ENCODE measurements at regions not wholly inside any gene's neighbourhood (a gene's known extent, or its start where the extent isn't known, plus 50 kb on each side); places are given as distances from the start of the nearest gene placed in this dataset.

- H3K9ac ChIP-seq (ENCODE audit: low read depth, low read length): no peak overlapping the region
- dilution Hi-C loops (cut with HindIII; ENCODE audit: low sequenced_read_pairs, unreplicated experiment): no loop called here
These were observed 501.2 kb downstream of the PCNX1 start for GRCh38 chr14:71408362-71409030.

More at GRCh38 chr14:71408362-71409030, 501.2 kb downstream of the PCNX1 start:
- Histone ChIP-seq H3K23ac (ENCODE audit: low read depth, low read length) (peak overlapping the region; percentile 4; the same call in 1 of the 2 replicates), H2AK5ac (ENCODE audit: low read depth, low read length) (peak overlapping the region; percentile 25), H3K4me2 (ENCODE audit: low read depth, low read length) (peak overlapping the region; percentile 6; the same call in 1 of the 2 replicates), H4K8ac (ENCODE audit: low read depth in 2 of 2, low read length in 2 of 2) (peak overlapping the region; percentile 6 to 35; a peak in 2 of 4 replicates), H2BK120ac (ENCODE audit: low read depth, low read length) (no peak overlapping the region), H2AFZ (replicated peaks; ENCODE audit: low read length, poor library complexity) (no peak overlapping the region), H3K18ac (ENCODE audit: low read depth, low read length) (peak overlapping the region; percentile 5; the same call in 1 of the 2 replicates), H3K56ac (ENCODE audit: extremely low read depth, insufficient read depth, low read length) (no peak overlapping the region), H2AK9ac (replicated peaks; ENCODE audit: low read depth, low read length, poor library complexity) (no peak overlapping the region), H3K9me3 (ENCODE audit: control insufficient read depth, insufficient read depth, low read length) (no peaks in the 10 kb centered on the region), H3K79me1 (ENCODE audit: low read depth in 1 of 2, low read length in 2 of 2) (peaks cover 27 to 72% of the 10 kb centered on the region in 2 experiments), H3K4me3 (ENCODE audit: insufficient read depth, low read depth, low read length) (no peak overlapping the region), H3K27me3 (ENCODE audit: control insufficient read depth, insufficient read depth, low read length) (no peaks in the 10 kb centered on the region), H4K5ac (ENCODE audit: low read depth, low read length) (peak overlapping the region; percentile 30; the same call in 1 of the 2 replicates), H2BK5ac (ENCODE audit: low read depth, low read length, poor library complexity, severe bottlenecking) (peak overlapping the region; percentile 12), H3K27ac (ENCODE audit: insufficient read depth, low read length) (0 out of 2 replicates have a peak overlapping the region, but pooled peaks have one; percentile 15), H3K4ac (ENCODE audit: low read depth, low read length) (no peak overlapping the region), H3K36me3 (ENCODE audit: control insufficient read depth, insufficient read depth, low read length) (no peaks in the 10 kb centered on the region; the same call in 1 of the 2 replicates), H4K91ac (ENCODE audit: insufficient read depth, low read depth, low read length) (peak overlapping the region; percentile 24; the same call in 1 of the 2 replicates), H3K9me1 (ENCODE audit: insufficient read depth, low read length) (peaks cover 4% of the 10 kb centered on the region), H2BK20ac (ENCODE audit: low read depth, low read length) (no peak overlapping the region), H3K4me1 (ENCODE audit: control insufficient read depth, insufficient read depth, low read length) (peaks cover 18% of the 10 kb centered on the region), H4K20me1 (ENCODE audit: insufficient read depth, low read length) (no peaks in the 10 kb centered on the region), H2BK15ac (ENCODE audit: low read depth, low read length) (no peak overlapping the region; the same call in 2 of the 3 replicates), H3K14ac (replicated peaks; ENCODE audit: low read depth, low read length) (no peak overlapping the region)
- BruUV-seq (replicated peaks): no TSS peak
- ATAC-seq (ENCODE audit: low read depth) (peak; percentile 68), DNase-seq (peak; percentile 31)
- ChIA-PET CTCF (no interaction called here), POLR2A (ENCODE audit: unreplicated experiment) (no interaction called here)
- intact Hi-C loops (cut with micrococcal nuclease) (loop anchor here (5.0 kb wide), 1 partner anchor 86 kb away; the partner anchor contains the start of gene SIPA1L1), in situ Hi-C loops (cut with MboI; ENCODE audit: low sequenced_read_pairs) (no loop called here)
- no peak for TF ChIP-seq MAZ (IDR thresholded peaks at IDR 0.05; ENCODE audit: borderline replicate concordance, low read depth, low read length)
- no peak for TF ChIP-seq RFX5 (IDR thresholded peaks at IDR 0.05; ENCODE audit: low read depth, low read length)
- no peak for TF ChIP-seq BHLHE40 (IDR thresholded peaks at IDR 0.05; ENCODE audit: low read depth, low read length)
- TF ChIP-seq RAD21 (IDR thresholded peaks at IDR 0.05; ENCODE audit: low read length): no peak
- no peak for TF ChIP-seq FOS (IDR thresholded peaks at IDR 0.05; ENCODE audit: low read depth, low read length)
- no peak for TF ChIP-seq SMC3 (IDR thresholded peaks at IDR 0.05; ENCODE audit: low read depth, low read length)
- WGBS, 2 experiments (ENCODE audit: extremely low coverage in 2 of 2, insufficient read length in 1 of 2): no CpG with 5 or more reads among the region's 7 CpGs
